Neural progenitor cell (in vitro differentiated cells): ENCODE measurements at regions not wholly inside any gene's neighbourhood (a gene's known extent, or its start where the extent isn't known, plus 50 kb on each side); places are given as distances from the start of the nearest gene placed in this dataset.

Experiments
- CTCF ChIP-seq: fragments of 200-600 bp; sonication (generic); IDR thresholded peaks from 2 replicates; pipeline ENCODE4 v1.5.1; 2017; ENCODE audit warnings: antibody characterized with exemption, mild to moderate bottlenecking
- EZH2 ChIP-seq: fragments of 200-600 bp; sonication (generic); IDR thresholded peaks from 2 replicates; pipeline ENCODE4 v1.6.1; 2017; ENCODE audit warnings: antibody characterized with exemption, mild to moderate bottlenecking, moderate library complexity
- EZH2phosphoT487 ChIP-seq: fragments of 200-600 bp; sonication (generic); IDR thresholded peaks from 2 replicates; pipeline ENCODE4 v1.6.1; 2017; ENCODE audit warnings: antibody characterized with exemption

GRCh38 chr4:53890461-53890860 is 173.9 kb downstream of the CHIC2 start:
- TF ChIP-seq CTCF (no peak), EZH2 (no peak), EZH2phosphoT487 (no peak)
